WTC11 (cell line): ENCODE measurements at regions not wholly inside any gene's neighbourhood (a gene's known extent, or its start where the extent isn't known, plus 50 kb on each side); places are given as distances from the start of the nearest gene placed in this dataset.

ENCODE experiments used
- ATAC-seq: fragments of 200-7000 bp; cut with Tn5 transposase; 2 replicates; pipeline ENCODE4 v1.10.0; 2021; ENCODE audit warnings: mild to moderate bottlenecking, moderate library complexity
- CTCF ChIA-PET: fragments of 300-600 bp; sonication (Branson Sonifier 250); formaldehyde crosslinking; loops from one replicate; lab custom pipeline; 2021; ENCODE audit warnings: antibody characterized with exemption; lab: Charles Lee
- POLR2A ChIA-PET: fragments of 350-600 bp; sonication (Branson Sonifier 250); formaldehyde crosslinking; loops from one replicate; lab custom pipeline; 2021; ENCODE audit warnings: antibody characterized with exemption; lab: Charles Lee
- DNase-seq: peaks from one replicate; pipeline ENCODE4 v3.0.0; 2021; ENCODE audit warnings: low spot score
- H3K27ac Mint-ChIP-seq: 2 replicates; pipeline ENCODE4 v1.8.0; 2021; ENCODE audit warnings: mixed read lengths
- H3K27me3 Mint-ChIP-seq: 2 replicates; pipeline ENCODE4 v1.8.0; 2021; ENCODE audit warnings: low read depth, mild to moderate bottlenecking, moderate library complexity, mixed read lengths
- H3K36me3 Mint-ChIP-seq: 2 replicates; pipeline ENCODE4 v1.8.0; 2021; ENCODE audit warnings: mixed read lengths
- H3K4me1 Mint-ChIP-seq: 2 replicates; pipeline ENCODE4 v1.8.0; 2022; ENCODE audit warnings: mixed read lengths
- H3K4me3 Mint-ChIP-seq: 2 replicates; pipeline ENCODE4 v1.8.0; 2021; ENCODE audit warnings: mild to moderate bottlenecking, moderate library complexity, mixed read lengths
- H3K9me3 Mint-ChIP-seq: 2 replicates; pipeline ENCODE4 v1.8.0; 2021; ENCODE audit warnings: mixed read lengths
- ATF1 ChIP-seq: sonication (generic); formaldehyde crosslinking; IDR thresholded peaks from 2 replicates; pipeline ENCODE4 v1.8.1; 2023; ENCODE audit warnings: mild to moderate bottlenecking, moderate library complexity, missing genetic modification reagents
- ATF3 ChIP-seq: sonication (generic); formaldehyde crosslinking; conservative IDR thresholded peaks from 2 replicates; pipeline ENCODE4 v1.8.1; 2022; ENCODE audit warnings: mild to moderate bottlenecking, missing genetic modification reagents
- ATF6 ChIP-seq: sonication (generic); formaldehyde crosslinking; IDR thresholded peaks from 2 replicates; pipeline ENCODE4 v1.8.1; 2023; ENCODE audit warnings: mild to moderate bottlenecking, missing genetic modification reagents
- CREB1 ChIP-seq: sonication (generic); formaldehyde crosslinking; IDR thresholded peaks from 2 replicates; pipeline ENCODE4 v1.8.0; 2023; ENCODE audit warnings: mild to moderate bottlenecking, missing genetic modification reagents
- CTCF ChIP-seq: fragments of 200-600 bp; IDR thresholded peaks from 2 replicates; pipeline ENCODE4 v1.8.0; 2022; ENCODE audit warnings: antibody characterized with exemption
- EMX1 ChIP-seq: fragments of 250-450 bp; sonication (Bioruptor Pico); IDR thresholded peaks from 2 replicates; pipeline ENCODE4 v1.8.0; 2021; ENCODE audit warnings: mild to moderate bottlenecking
- ERG ChIP-seq: fragments of 250-450 bp; sonication (Bioruptor Pico); IDR thresholded peaks from 2 replicates; pipeline ENCODE4 v1.8.0; 2021; ENCODE audit warnings: mild to moderate bottlenecking
- FOXK1 ChIP-seq: sonication (generic); formaldehyde crosslinking; IDR thresholded peaks from 2 replicates; pipeline ENCODE4 v1.8.0; 2022; ENCODE audit warnings: mild to moderate bottlenecking, moderate library complexity, missing genetic modification reagents
- GTF2I ChIP-seq: fragments of 250-450 bp; sonication (Bioruptor Pico); conservative IDR thresholded peaks from 2 replicates; pipeline ENCODE4 v1.4.0; 2021; ENCODE audit warnings: mild to moderate bottlenecking
- IRF1 ChIP-seq: sonication (generic); formaldehyde crosslinking; IDR thresholded peaks from 2 replicates; pipeline ENCODE4 v1.8.0; 2023; ENCODE audit warnings: missing genetic modification reagents
- MYBL2 ChIP-seq: sonication (generic); formaldehyde crosslinking; IDR thresholded peaks from 2 replicates; pipeline ENCODE4 v1.8.1; 2023; ENCODE audit warnings: mild to moderate bottlenecking, moderate library complexity, missing genetic modification reagents
- PRRX2 ChIP-seq: fragments of 250-450 bp; sonication (Bioruptor Pico); IDR thresholded peaks from 2 replicates; pipeline ENCODE4 v1.8.0; 2021; ENCODE audit warnings: mild to moderate bottlenecking
- TCF7 ChIP-seq: sonication (generic); formaldehyde crosslinking; IDR thresholded peaks from 2 replicates; pipeline ENCODE4 v1.8.0; 2022; ENCODE audit warnings: mild to moderate bottlenecking, low read depth, missing genetic modification reagents, moderate library complexity
- TEAD4 ChIP-seq: sonication (generic); formaldehyde crosslinking; IDR thresholded peaks from 2 replicates; pipeline ENCODE4 v1.8.0; 2022; ENCODE audit warnings: mild to moderate bottlenecking, missing genetic modification reagents
- ZNF396 ChIP-seq: fragments of 250-450 bp; sonication (Bioruptor Pico); IDR thresholded peaks from 2 replicates; pipeline ENCODE4 v1.8.0; 2021; ENCODE audit warnings: mild to moderate bottlenecking, moderate library complexity, borderline replicate concordance
- ZSCAN18 ChIP-seq: fragments of 250-450 bp; sonication (Bioruptor Pico); IDR thresholded peaks from 2 replicates; pipeline ENCODE4 v2.1.2; 2022; ENCODE audit warnings: mild to moderate bottlenecking, moderate library complexity
- TF ChIP-seq, protein P1 (sequence below): sonication (generic); formaldehyde crosslinking; IDR thresholded peaks from 2 replicates; pipeline ENCODE4 v1.8.1; 2023; ENCODE audit warnings: mild to moderate bottlenecking, missing genetic modification reagents, moderate library complexity

- peaks cover 32% of the 10 kb centered on the region for H3K4me1 Mint-ChIP-seq
- H3K27ac Mint-ChIP-seq = no peak overlapping the region
- CTCF ChIA-PET = no interaction called here
- no peak for ATAC-seq
- TF ChIP-seq ATF6 (CRISPR knock-in tag) (no peak), ZNF396 (no peak), GTF2I (CRISPR knock-in tag) (no peak)
- peaks cover 4% of the 10 kb centered on the region; the same call in 1 of the 2 replicates for H3K9me3 Mint-ChIP-seq
- POLR2A ChIA-PET = no interaction called here
- H3K4me3 Mint-ChIP-seq = no peak overlapping the region
- H3K27me3 Mint-ChIP-seq = peaks cover 9% of the 10 kb centered on the region; the same call in 1 of the 2 replicates
- DNase-seq = no peak
- no peaks in the 10 kb centered on the region for H3K36me3 Mint-ChIP-seq
Observed at GRCh38 chr10:31130406-31130805, 98.7 kb upstream of the ZNF438 start.

- Mint-ChIP-seq H3K9me3 (peaks cover 4% of the 10 kb centered on the region; the same call in 1 of the 2 replicates), H3K36me3 (no peaks in the 10 kb centered on the region), H3K27ac (no peak overlapping the region), H3K4me1 (peaks cover 34% of the 10 kb centered on the region), H3K4me3 (no peak overlapping the region), H3K27me3 (peaks cover 9% of the 10 kb centered on the region; the same call in 1 of the 2 replicates)
- DNase-seq (no peak), ATAC-seq (no peak)
- TF ChIP-seq EMX1 (CRISPR knock-in tag) (no peak), CREB1 (CRISPR knock-in tag) (no peak), PRRX2 (CRISPR knock-in tag) (no peak), ERG (CRISPR knock-in tag) (no peak), CTCF (no peak), IRF1 (no peak), ATF3 (CRISPR knock-in tag) (no peak), ZSCAN18 (CRISPR knock-in tag) (no peak), MYBL2 (no peak), FOXK1 (CRISPR knock-in tag) (no peak), TEAD4 (CRISPR knock-in tag) (no peak), ATF1 (CRISPR knock-in tag) (no peak), TCF7 (CRISPR knock-in tag) (no peak)
- TF ChIP-seq, protein P1, sequence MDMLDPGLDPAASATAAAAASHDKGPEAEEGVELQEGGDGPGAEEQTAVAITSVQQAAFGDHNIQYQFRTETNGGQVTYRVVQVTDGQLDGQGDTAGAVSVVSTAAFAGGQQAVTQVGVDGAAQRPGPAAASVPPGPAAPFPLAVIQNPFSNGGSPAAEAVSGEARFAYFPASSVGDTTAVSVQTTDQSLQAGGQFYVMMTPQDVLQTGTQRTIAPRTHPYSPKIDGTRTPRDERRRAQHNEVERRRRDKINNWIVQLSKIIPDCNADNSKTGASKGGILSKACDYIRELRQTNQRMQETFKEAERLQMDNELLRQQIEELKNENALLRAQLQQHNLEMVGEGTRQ (CRISPR knock-in tag) = no peak
- ChIA-PET CTCF (interaction anchor here (0.6 kb wide), 1 partner anchor 347 kb away, joined by 3 read pairs; no protein-coding TSS in a partner anchor), POLR2A (interaction anchor here (0.7 kb wide), 1 partner anchor 66 kb away, joined by 8 read pairs; no protein-coding TSS in a partner anchor)
Observed at GRCh38 chr10:31131251-31131650, 99.6 kb upstream of the ZNF438 start.
